HepG2 (cell line): ENCODE measurements at regions not wholly inside any gene's neighbourhood (a gene's known extent, or its start where the extent isn't known, plus 50 kb on each side); places are given as distances from the start of the nearest gene placed in this dataset.

Source experiments
- ATAC-seq: fragments of 200-7000 bp; cut with Tn5 transposase; 3 replicates; pipeline ENCODE4 v1.9.1; 2020; ENCODE audit warnings: mild to moderate bottlenecking, moderate library complexity
- BruUV-seq: library from RNA; stranded (reverse); fragments of 400-500 nt; replicated peaks from 2 replicates; lab custom pipeline; 2021; lab: Mats Ljungman, UMichigan
- CTCF ChIA-PET: fragments of 300-600 bp; formaldehyde crosslinking; extraction: SDS; loops from one replicate; lab custom pipeline; 2021; ENCODE audit warnings: low total read pairs, inconsistent platforms, low intra/inter-chr PET ratio; lab: Yijun Ruan, JAX
- POLR2A ChIA-PET: fragments of 350-600 bp; sonication (Branson Sonifier 250); formaldehyde crosslinking; loops from one replicate; lab custom pipeline; 2020; ENCODE audit warnings: antibody characterized with exemption, inconsistent platforms; lab: Yijun Ruan, JAX
- DNase-seq: peaks from one replicate; pipeline ENCODE4 v3.0.0-alpha.2; 2015; ENCODE audit warnings: low spot score
- FAIRE-seq: peaks from 3 replicates; lab custom pipeline; 2011; peaks lifted over from hg19 to GRCh38; lab: Jason Lieb, UNC
- H2AFZ ChIP-seq: one replicate; pipeline ENCODE4 v1.6.1; 2011; ENCODE audit warnings: low read length, inconsistent platforms
- H3K27ac ChIP-seq: fragments of 300-600 bp; 3 replicates; pipeline ENCODE4 v1.8.0; 2011; ENCODE audit warnings: mixed run types, mild to moderate bottlenecking, mixed read lengths, low read length, inconsistent platforms; ENCODE audit not compliant: insufficient read depth; ENCODE audit errors: extremely low read length
- H3K27me3 ChIP-seq, 2 experiments: fragments of 200-600 bp in 1 of 2; 2 replicates in 1 of 2; 3 replicates in 1 of 2; pipeline versions ENCODE4 v1.6.0 to v1.8.0; 2011; ENCODE audit warnings: low read length in 2 of 2, mild to moderate bottlenecking in 2 of 2, moderate library complexity in 2 of 2, inconsistent platforms in 1 of 2; ENCODE audit not compliant: insufficient read depth in 2 of 2, control insufficient read depth in 1 of 2
- H3K36me3 ChIP-seq, 2 experiments: fragments of 200-600 bp in 1 of 2; replicated peaks in 1 of 2; 2 replicates in 1 of 2; 3 replicates in 1 of 2; pipeline versions ENCODE4 v1.5.1 to v1.8.0; 2011; ENCODE audit warnings: low read length in 2 of 2, inconsistent platforms in 1 of 2; ENCODE audit not compliant: insufficient read depth in 2 of 2, control insufficient read depth in 1 of 2
- H3K4me1 ChIP-seq: 2 replicates; pipeline ENCODE4 v1.5.1; 2012; ENCODE audit warnings: low read length, inconsistent platforms; ENCODE audit not compliant: insufficient read depth
- H3K4me2 ChIP-seq: 2 replicates; pipeline ENCODE4 v1.6.0; 2011; ENCODE audit warnings: low read depth, low read length, inconsistent platforms
- H3K4me3 ChIP-seq, 3 experiments: fragments of 200-600 bp in 1 of 3; sonication (generic), shearing (Covaris generic) in 1 of 3; replicated peaks in 1 of 3; 2 replicates each; pipeline ENCODE4 v1.5.1; 2011 to 2016; ENCODE audit warnings: low read length in 3 of 3, inconsistent platforms in 2 of 3, low read depth in 2 of 3, mild to moderate bottlenecking in 2 of 3, control low read depth in 1 of 3, mixed read lengths in 1 of 3; ENCODE audit not compliant: insufficient read depth in 1 of 3
- H3K79me2 ChIP-seq: one replicate; pipeline ENCODE4 v1.6.1; 2011; ENCODE audit warnings: low read length, inconsistent platforms; ENCODE audit not compliant: insufficient read depth
- H3K9ac ChIP-seq: 2 replicates; pipeline ENCODE4 v1.6.0; 2011; ENCODE audit warnings: mild to moderate bottlenecking, low read depth, low read length, inconsistent platforms; ENCODE audit not compliant: insufficient read depth
- H3K9me3 ChIP-seq: 2 replicates; pipeline ENCODE4 v1.5.1; 2012; ENCODE audit warnings: mild to moderate bottlenecking, low read length
- H4K20me1 ChIP-seq: 2 replicates; pipeline ENCODE4 v1.6.0; 2011; ENCODE audit warnings: inconsistent platforms, mild to moderate bottlenecking, low read length, moderate library complexity; ENCODE audit not compliant: insufficient read depth
- GLMP ChIP-seq: sonication (generic); formaldehyde crosslinking; IDR thresholded peaks from 2 replicates; pipeline ENCODE4 v1.9.0; 2021; ENCODE audit warnings: missing genetic modification reagents, mild to moderate bottlenecking, borderline replicate concordance
- KDM6A ChIP-seq: IDR thresholded peaks from 2 replicates; pipeline ENCODE4 v1.6.1; 2016; ENCODE audit warnings: low read depth
- MLLT10 ChIP-seq: sonication (generic); formaldehyde crosslinking; IDR thresholded peaks from 2 replicates; pipeline ENCODE4 v1.4.0; 2020; ENCODE audit warnings: missing genetic modification reagents
- NR2F6 ChIP-seq, 2 experiments: IDR thresholded peaks; 2 replicates each; pipeline ENCODE4 v1.6.1; 2016; ENCODE audit warnings: antibody characterized with exemption in 1 of 2, mild to moderate bottlenecking in 1 of 2
- RAD51 ChIP-seq: fragments of 450-650 bp; IDR thresholded peaks from 2 replicates; pipeline ENCODE4 v1.6.1; 2016; ENCODE audit warnings: borderline replicate concordance
- RCOR2 ChIP-seq: IDR thresholded peaks from 2 replicates; pipeline ENCODE4 v1.6.1; 2016; ENCODE audit warnings: missing biosample characterization, missing genetic modification reagents
- STAT6 ChIP-seq: sonication (generic); formaldehyde crosslinking; IDR thresholded peaks from 2 replicates; pipeline ENCODE4 v1.4.0; 2020; ENCODE audit warnings: missing genetic modification reagents, mild to moderate bottlenecking, borderline replicate concordance
- ZBTB8A ChIP-seq: sonication (generic); formaldehyde crosslinking; IDR thresholded peaks from 2 replicates; pipeline ENCODE4 v1.4.0; 2020; ENCODE audit warnings: mild to moderate bottlenecking, low read depth, missing genetic modification reagents, borderline replicate concordance
- ZNF296 ChIP-seq: sonication (generic); formaldehyde crosslinking; conservative IDR thresholded peaks from 2 replicates; pipeline ENCODE4 v1.5.0; 2020; ENCODE audit warnings: mild to moderate bottlenecking, missing genetic modification reagents
- ZNF318 ChIP-seq: sonication (generic); formaldehyde crosslinking; IDR thresholded peaks from 2 replicates; pipeline ENCODE4 v1.4.0; 2020; ENCODE audit warnings: mild to moderate bottlenecking, missing genetic modification reagents
- ZNF337 ChIP-seq: sonication (generic); formaldehyde crosslinking; IDR thresholded peaks from 2 replicates; pipeline ENCODE4 v1.5.1; 2020; ENCODE audit warnings: missing genetic modification reagents, low read depth, mild to moderate bottlenecking, borderline replicate concordance
- ZNF468 ChIP-seq: sonication (generic); formaldehyde crosslinking; IDR thresholded peaks from 2 replicates; pipeline ENCODE4 v1.8.0; 2022; ENCODE audit warnings: mild to moderate bottlenecking, moderate library complexity, missing genetic modification reagents
- ZSCAN22 ChIP-seq: sonication (generic); formaldehyde crosslinking; IDR thresholded peaks from 2 replicates; pipeline ENCODE4 v1.4.0; 2020; ENCODE audit warnings: mild to moderate bottlenecking, missing genetic modification reagents
- WGBS: methylation state at CpG from one replicate; pipeline ENCODE4 v1.1.6; 2017; ENCODE audit warnings: low lambda C conversion rate; 5-methylcytosine and 5-hydroxymethylcytosine counted together
- in situ Hi-C: cut with HindIII; loops from 2 replicates; pipeline ENCODE4 v1.10.0; 2017; ENCODE audit warnings: low pct_unique_long_range_greater_than_20kb; ENCODE audit not compliant: extremely low pct_ligation_motif_present
- intact Hi-C: fragments of 100-400 bp; cut with micrococcal nuclease; formaldehyde crosslinking; loops from one replicate; pipeline ENCODE4 v1.10.0; 2022; ENCODE audit not compliant: unreplicated experiment

- WGBS = 41% methylated on average over 9 of the region's 9 CpGs
- no peaks in the 10 kb centered on the region for H3K9me3 ChIP-seq
- peaks cover 8 to 79% of the 10 kb centered on the region in 2 experiments; a peak in 4 of 5 replicates for H3K27me3 ChIP-seq
- H3K36me3 ChIP-seq = no peaks in the 10 kb centered on the region
- 0 out of 2 replicates have a peak, but pooled peaks cover 4% of the 10 kb centered on the region for H3K4me1 ChIP-seq
- no peak overlapping the region for H3K9ac ChIP-seq
- no peak overlapping the region for H3K4me3 ChIP-seq
- FAIRE-seq (no peak), DNase-seq (no peak), ATAC-seq (peak; percentile 22; the same call in 2 of the 3 replicates)
- no peaks in the 10 kb centered on the region; the same call in 1 of the 2 replicates for H4K20me1 ChIP-seq
- POLR2A ChIA-PET = no interaction called here
- BruUV-seq = no TSS peak
- intact Hi-C loops = loop anchor here (10.0 kb wide), 1 partner anchor 730 kb away; no protein-coding TSS in a partner anchor
- in situ Hi-C loops = loop anchor here (5.0 to 10.0 kb wide), 2 partner anchors 513 to 730 kb away; no protein-coding TSS in a partner anchor
- H3K4me2 ChIP-seq = no peak overlapping the region
- CTCF ChIA-PET = interaction anchor here (1.2 to 2.8 kb wide), 2 partner anchors 515 to 734 kb away, joined by 6 to 42 read pairs; no protein-coding TSS in a partner anchor
- no peak overlapping the region for H2AFZ ChIP-seq
- no peak overlapping the region for H3K27ac ChIP-seq
- no peaks in the 10 kb centered on the region for H3K79me2 ChIP-seq
- TF ChIP-seq STAT6 (no peak), ZNF318 (CRISPR knock-in tag) (no peak), RAD51 (no peak), ZBTB8A (no peak), ZNF468 (CRISPR knock-in tag) (no peak), RCOR2 (CRISPR knock-in tag) (no peak), ZNF296 (CRISPR knock-in tag) (no peak), KDM6A (CRISPR knock-in tag) (no peak), ZSCAN22 (no peak), ZNF337 (CRISPR knock-in tag) (no peak), NR2F6 (IDR thresholded peaks at IDR 0.05) (no peak), NR2F6 (CRISPR knock-in tag; IDR thresholded peaks at IDR 0.05) (no peak), GLMP (CRISPR knock-in tag) (no peak), MLLT10 (CRISPR knock-in tag) (no peak)
Observed at GRCh38 chr6:168885196-168885595, 368.4 kb downstream of the THBS2 start.
